ENCODE measurements at regions not wholly inside any gene's neighbourhood (a gene's known extent, or its start where the extent isn't known, plus 50 kb on each side); places are given as distances from the start of the nearest gene placed in this dataset.

DNA sequence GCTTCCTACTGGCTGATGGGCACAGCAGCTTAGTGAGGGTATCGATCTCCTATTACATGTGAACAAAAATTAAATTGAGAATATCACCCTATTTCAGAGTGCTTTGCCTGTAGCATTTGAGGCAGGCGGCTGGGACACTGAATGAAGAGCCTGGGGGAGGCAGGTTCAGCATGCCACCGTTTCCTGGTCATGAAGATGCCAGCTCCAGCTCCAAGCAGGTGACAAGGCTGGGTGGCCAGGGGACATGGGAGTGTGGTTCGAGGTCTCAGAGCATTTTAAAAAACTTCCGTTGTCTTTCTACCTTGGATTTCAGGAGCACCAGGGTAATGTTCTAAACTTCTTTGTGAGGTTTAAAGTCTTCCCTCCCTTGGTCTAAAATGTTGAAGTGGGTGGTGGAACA is 158.2 kb downstream of the RPLP1 start:
- Histone ChIP-seq H3K4me1 (no peaks in the 10 kb centered on the region), H3K36me3 (no peaks in the 10 kb centered on the region), H3K27me3 (no peaks in the 10 kb centered on the region), H3K27ac (no peak overlapping the region), H3K4me3 (replicated peaks in 1 of 3) (no peak overlapping the region), H3K9me3 (no peaks in the 10 kb centered on the region)
- DNase-seq = no peak
- TF ChIP-seq POLR2A (IDR thresholded peaks at IDR 0.05) (no peak), CTCF (IDR thresholded peaks at IDR 0.05) (no peak)
- WGBS, 2 donors = 89 to 95% methylated on average over 5 of the region's 5 CpGs
- intact Hi-C loops (cut with DNase I) = no loop called here

DNA sequence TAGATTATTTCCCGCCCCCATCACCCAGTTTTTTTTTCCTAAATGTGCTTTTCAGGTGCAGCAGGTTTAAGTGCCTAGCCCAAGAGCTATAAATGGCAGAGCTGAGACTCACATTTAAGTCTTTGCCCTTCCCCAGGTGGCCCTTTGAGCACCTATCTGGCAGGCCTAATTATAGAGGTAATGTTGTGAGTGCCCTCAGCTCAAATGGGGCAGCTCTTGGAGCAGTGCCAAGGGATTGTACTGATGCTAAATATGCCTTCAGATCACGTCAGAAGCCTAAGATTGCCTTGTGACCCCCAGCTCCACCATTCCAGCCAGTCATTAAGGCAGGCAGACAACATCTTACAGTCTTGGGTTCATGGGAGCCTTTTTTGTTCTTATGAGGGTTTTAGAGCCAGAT is 159.5 kb downstream of the RPLP1 start:
- intact Hi-C loops (cut with DNase I) = no loop called here
- H3K4me1 ChIP-seq = no peaks in the 10 kb centered on the region
- no peak for DNase-seq
- no peak overlapping the region for H3K4me3 ChIP-seq (replicated peaks in 1 of 3)
- no peak overlapping the region for H3K27ac ChIP-seq
- WGBS, 2 donors = 81 to 87% methylated on average over 2 of the region's 2 CpGs
- no peaks in the 10 kb centered on the region for H3K9me3 ChIP-seq
- no peaks in the 10 kb centered on the region for H3K27me3 ChIP-seq
- TF ChIP-seq CTCF (IDR thresholded peaks at IDR 0.05) (no peak), POLR2A (IDR thresholded peaks at IDR 0.05) (no peak)
- no peaks in the 10 kb centered on the region for H3K36me3 ChIP-seq

DNA sequence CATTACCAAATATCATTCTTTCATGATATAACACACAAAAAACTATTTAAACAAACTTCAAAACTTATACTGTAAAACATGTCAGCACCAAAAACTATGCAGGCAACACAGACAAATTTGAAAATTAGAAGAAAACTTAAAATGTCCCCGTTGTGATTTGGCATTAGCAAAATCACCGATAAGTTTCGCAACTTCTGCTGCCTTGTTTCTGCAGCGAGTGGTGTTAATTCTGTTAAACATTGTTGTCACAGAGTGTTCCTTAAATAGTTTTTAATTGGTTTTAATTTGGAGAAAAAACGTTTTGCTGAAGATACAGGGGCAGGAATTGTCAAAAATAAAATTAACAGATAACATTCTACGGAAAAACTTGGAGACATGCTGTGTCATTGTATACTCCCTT is 160.6 kb downstream of the RPLP1 start:
- intact Hi-C loops (cut with DNase I) = no loop called here
- H3K4me3 ChIP-seq (replicated peaks in 1 of 3) = no peak overlapping the region
- no peak overlapping the region for H3K27ac ChIP-seq
- 73 to 78% methylated on average over 6 of the region's 6 CpGs for WGBS, 2 donors
- no peaks in the 10 kb centered on the region for H3K36me3 ChIP-seq
- H3K9me3 ChIP-seq = no peaks in the 10 kb centered on the region
- H3K27me3 ChIP-seq = no peaks in the 10 kb centered on the region
- H3K4me1 ChIP-seq = no peaks in the 10 kb centered on the region
- DNase-seq = no peak
- TF ChIP-seq POLR2A (IDR thresholded peaks at IDR 0.05) = no peak
- TF ChIP-seq CTCF (IDR thresholded peaks at IDR 0.05) = no peak

DNA sequence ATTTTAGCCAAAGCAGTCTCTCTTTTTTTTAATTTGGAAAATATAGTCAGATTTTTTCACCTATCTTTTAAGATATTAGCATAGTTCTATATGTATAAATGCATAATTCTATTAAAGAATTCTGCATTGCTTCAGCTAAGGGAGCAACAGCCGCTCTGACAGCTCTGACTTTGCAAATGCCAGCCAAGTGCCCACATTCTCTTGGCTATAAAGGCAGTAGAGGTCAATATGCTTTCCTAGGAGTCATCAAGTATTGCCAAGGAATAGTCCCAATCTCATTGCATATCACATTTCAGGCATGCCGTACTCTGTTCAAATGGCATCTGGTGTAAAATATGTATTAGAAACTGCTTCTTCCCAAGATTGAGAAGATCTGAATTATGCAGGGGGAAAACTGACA is 161.4 kb downstream of the RPLP1 start:
- Histone ChIP-seq H3K27me3 (no peaks in the 10 kb centered on the region), H3K9me3 (no peaks in the 10 kb centered on the region), H3K4me1 (no peaks in the 10 kb centered on the region), H3K4me3 (replicated peaks in 1 of 3) (no peak overlapping the region), H3K27ac (no peak overlapping the region), H3K36me3 (no peaks in the 10 kb centered on the region)
- DNase-seq = no peak
- TF ChIP-seq POLR2A (IDR thresholded peaks at IDR 0.05) (no peak), CTCF (IDR thresholded peaks at IDR 0.05) (no peak)
- 88 to 92% methylated on average over 2 of the region's 2 CpGs for WGBS, 2 donors
- intact Hi-C loops (cut with DNase I) = no loop called here

DNA sequence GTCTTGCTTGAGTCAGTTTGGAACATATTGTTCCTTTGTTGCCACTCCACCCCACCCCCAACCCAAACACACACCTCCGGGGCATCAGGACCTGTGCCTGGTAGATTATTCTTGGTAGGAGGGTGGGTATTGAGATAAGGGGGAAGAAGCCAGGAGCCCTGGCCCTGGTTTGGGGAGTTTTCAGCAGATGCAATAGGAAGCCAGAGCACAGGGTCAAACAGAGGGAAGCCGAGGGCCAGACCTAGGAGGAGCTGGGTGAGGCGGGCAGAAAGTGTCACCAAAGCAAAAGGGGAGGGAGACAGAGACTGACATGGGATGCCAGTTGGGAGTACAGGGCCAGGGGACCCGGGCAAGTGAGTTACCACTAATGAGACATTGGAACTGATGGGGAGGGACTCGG is 163.1 kb downstream of the RPLP1 start:
- Histone ChIP-seq H3K27me3 (no peaks in the 10 kb centered on the region), H3K9me3 (no peaks in the 10 kb centered on the region), H3K4me1 (no peaks in the 10 kb centered on the region), H3K36me3 (no peaks in the 10 kb centered on the region), H3K4me3 (replicated peaks in 1 of 3) (no peak overlapping the region), H3K27ac (no peak overlapping the region)
- TF ChIP-seq POLR2A (IDR thresholded peaks at IDR 0.05) = no peak
- no peak for TF ChIP-seq CTCF (IDR thresholded peaks at IDR 0.05)
- DNase-seq = no peak
- WGBS, 2 donors = 78 to 86% methylated on average over 5 of the region's 5 CpGs
- intact Hi-C loops (cut with DNase I) = no loop called here

All from thyroid gland (tissue), 4 donors.